ENCODE measurements at regions not wholly inside any gene's neighbourhood (a gene's known extent, or its start where the extent isn't known, plus 50 kb on each side); places are given as distances from the start of the nearest gene placed in this dataset.

DNA sequence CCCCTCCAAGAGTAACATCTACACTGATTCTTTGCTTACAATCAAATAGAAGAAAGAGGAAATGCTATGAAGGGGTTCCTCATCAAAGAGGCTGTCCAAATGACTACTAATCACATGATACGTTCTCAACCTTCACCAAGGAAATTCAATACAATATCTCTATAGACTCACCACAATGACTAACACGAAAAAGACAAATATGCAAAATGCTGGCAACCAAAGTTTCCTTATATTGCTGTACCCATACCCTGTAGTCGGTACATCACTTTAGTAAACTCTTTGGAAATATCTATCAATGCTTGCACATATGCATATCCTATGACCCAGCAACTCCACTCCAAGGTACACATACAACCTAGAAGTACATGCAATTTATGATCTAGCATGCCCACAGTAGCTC, 1296.6 kb downstream of the AACS start:
- Histone ChIP-seq H2AK5ac (ENCODE audit: insufficient read length, low read length) (no peak overlapping the region), H3K4ac (ENCODE audit: low read depth, low read length) (no peak overlapping the region), H3K79me1 (ENCODE audit: insufficient read depth, low read depth, low read length, poor library complexity, severe bottlenecking) (no peaks in the 10 kb centered on the region), H3K27ac (ENCODE audit: insufficient read length, low read depth, low read length) (no peak overlapping the region), H3K79me2 (ENCODE audit: insufficient read depth, low read length) (no peaks in the 10 kb centered on the region), H3K4me2 (ENCODE audit: insufficient read depth, insufficient read length, low read length) (no peak overlapping the region), H3K27me3 (ENCODE audit: insufficient read depth, low read length) (no peaks in the 10 kb centered on the region), H3K4me1 (ENCODE audit: insufficient read depth, low read length) (no peaks in the 10 kb centered on the region), H3K56ac (ENCODE audit: insufficient read length, low read depth, low read length) (no peak overlapping the region), H4K8ac (replicated peaks; ENCODE audit: insufficient read length, low read depth, low read length) (no peak overlapping the region), H4K5ac (ENCODE audit: insufficient read length, low read depth, low read length) (no peak overlapping the region), H2BK20ac (ENCODE audit: low read depth, low read length, poor library complexity, severe bottlenecking) (no peak overlapping the region), H2BK5ac (ENCODE audit: insufficient read length, low read length) (no peak overlapping the region), H3K9me3 (ENCODE audit: control insufficient read depth, low read depth, low read length) (no peaks in the 10 kb centered on the region), H3T11ph (ENCODE audit: low read length) (no peak overlapping the region), H3K14ac (ENCODE audit: insufficient read depth, low read length) (no peak overlapping the region), H4K20me1 (ENCODE audit: control insufficient read depth, insufficient read depth, insufficient read length) (no peaks in the 10 kb centered on the region), H3K18ac (ENCODE audit: insufficient read length, low read depth, low read length) (no peak overlapping the region), H3K23me2 (ENCODE audit: insufficient read length, low read depth, low read length, poor library complexity, severe bottlenecking) (no peaks in the 10 kb centered on the region), H3K23ac (ENCODE audit: insufficient read length, low read depth, low read length) (no peak overlapping the region), H2BK15ac (ENCODE audit: low read depth, low read length) (no peak overlapping the region), H4K91ac (ENCODE audit: insufficient read length, low read depth, low read length) (no peak overlapping the region), H2BK120ac (ENCODE audit: low read depth, low read length, poor library complexity, severe bottlenecking) (no peak overlapping the region), H3K9ac (ENCODE audit: extremely low read depth, insufficient read length, low read length) (no peak overlapping the region), H2BK12ac (ENCODE audit: insufficient read length, low read depth, low read length) (no peak overlapping the region), H2AFZ (ENCODE audit: low read length) (no peak overlapping the region)
- H3K4me3 Mint-ChIP-seq: no peak overlapping the region
- no peaks in the 10 kb centered on the region; a peak in 2 of 5 replicates for H3K9me3 Mint-ChIP-seq
- no peak for DNase-seq
- WGBS (ENCODE audit: extremely low coverage, insufficient read length, low lambda C conversion rate): no CpG with 5 or more reads among the region's 3 CpGs
- H3K27me3 Mint-ChIP-seq (ENCODE audit: low read depth): no peaks in the 10 kb centered on the region
- peaks cover 0 to 2% (median 0%) of the 10 kb centered on the region in 3 experiments; a peak in 2 of 7 replicates for H3K36me3 Mint-ChIP-seq (ENCODE audit: insufficient read depth in 1 of 3, low read depth in 3 of 3)
- peaks cover 3 to 4% of the 10 kb centered on the region in 2 experiments for H3K4me1 Mint-ChIP-seq
- H3K27ac Mint-ChIP-seq: no peak overlapping the region
- TF ChIP-seq, protein P1, sequence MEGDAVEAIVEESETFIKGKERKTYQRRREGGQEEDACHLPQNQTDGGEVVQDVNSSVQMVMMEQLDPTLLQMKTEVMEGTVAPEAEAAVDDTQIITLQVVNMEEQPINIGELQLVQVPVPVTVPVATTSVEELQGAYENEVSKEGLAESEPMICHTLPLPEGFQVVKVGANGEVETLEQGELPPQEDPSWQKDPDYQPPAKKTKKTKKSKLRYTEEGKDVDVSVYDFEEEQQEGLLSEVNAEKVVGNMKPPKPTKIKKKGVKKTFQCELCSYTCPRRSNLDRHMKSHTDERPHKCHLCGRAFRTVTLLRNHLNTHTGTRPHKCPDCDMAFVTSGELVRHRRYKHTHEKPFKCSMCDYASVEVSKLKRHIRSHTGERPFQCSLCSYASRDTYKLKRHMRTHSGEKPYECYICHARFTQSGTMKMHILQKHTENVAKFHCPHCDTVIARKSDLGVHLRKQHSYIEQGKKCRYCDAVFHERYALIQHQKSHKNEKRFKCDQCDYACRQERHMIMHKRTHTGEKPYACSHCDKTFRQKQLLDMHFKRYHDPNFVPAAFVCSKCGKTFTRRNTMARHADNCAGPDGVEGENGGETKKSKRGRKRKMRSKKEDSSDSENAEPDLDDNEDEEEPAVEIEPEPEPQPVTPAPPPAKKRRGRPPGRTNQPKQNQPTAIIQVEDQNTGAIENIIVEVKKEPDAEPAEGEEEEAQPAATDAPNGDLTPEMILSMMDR (conservative IDR thresholded peaks at IDR 0.05): no peak

Data from H9 (cell line).